GM19397 (cell line): ENCODE measurements at regions not wholly inside any gene's neighbourhood (a gene's known extent, or its start where the extent isn't known, plus 50 kb on each side); places are given as distances from the start of the nearest gene placed in this dataset.

Experiments used
- ATAC-seq: cut with Tn5 transposase; IDR thresholded peaks from one replicate; pipeline ENCODE4 v1.9.1; 2021; ENCODE audit warnings: mild to moderate bottlenecking, moderate library complexity; ENCODE audit not compliant: unreplicated experiment

DNA sequence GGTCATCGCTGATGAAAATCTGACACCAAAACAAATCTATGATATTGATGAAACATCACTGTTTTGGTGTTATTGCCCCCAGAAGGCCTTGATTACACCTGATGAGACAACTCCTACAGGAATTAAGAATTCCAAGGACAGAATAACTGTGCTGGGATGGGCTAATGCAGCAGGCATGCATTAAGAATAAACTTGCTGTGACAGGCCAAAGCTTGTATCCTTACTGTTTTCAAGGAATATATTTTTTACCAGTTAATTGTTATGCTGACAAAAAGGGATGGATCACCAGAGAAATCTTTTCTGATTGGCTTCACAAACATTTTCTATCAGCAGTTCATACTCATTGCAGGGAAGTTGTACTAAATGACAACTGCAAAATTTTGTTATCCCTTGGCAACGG, 278.2 kb downstream of the IKZF2 start:
- no peak for ATAC-seq

DNA sequence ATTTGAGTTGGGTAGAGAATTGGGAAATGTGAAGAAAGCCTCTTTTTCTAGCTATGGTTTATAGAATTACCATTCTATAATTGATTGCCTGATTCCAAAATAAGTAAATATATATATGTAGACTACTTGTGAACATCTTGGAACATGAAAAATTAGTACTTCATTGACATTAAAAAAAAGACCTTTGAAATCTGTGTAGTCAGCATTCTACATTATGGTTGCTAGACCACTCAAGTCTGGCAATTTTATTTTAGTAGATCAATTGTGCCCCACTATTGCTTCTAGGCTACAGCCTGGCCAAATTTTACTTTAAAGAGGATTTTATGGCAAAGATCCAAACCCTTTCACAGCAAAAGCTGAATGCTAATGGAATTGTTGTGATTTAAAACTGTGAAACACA, 279.8 kb downstream of the IKZF2 start:
- no peak for ATAC-seq

DNA sequence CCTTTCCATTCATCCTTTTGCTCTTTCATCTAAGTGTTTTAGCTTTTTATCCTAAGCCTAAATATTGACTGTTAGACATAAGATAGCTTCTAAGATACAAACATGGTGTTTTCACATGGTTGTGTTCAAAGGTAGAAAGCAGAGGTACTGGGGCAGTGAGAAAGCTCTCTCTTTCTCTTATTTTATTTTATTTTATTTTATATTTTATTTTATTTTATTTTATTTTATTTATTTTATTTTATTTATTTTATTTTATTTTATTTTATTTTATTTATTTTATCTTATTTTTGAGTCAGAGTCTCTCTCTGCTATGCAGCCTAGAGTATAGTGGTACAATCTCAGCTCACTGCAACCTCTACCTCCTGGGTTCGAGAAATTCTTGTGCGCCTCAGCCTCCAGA, 287.2 kb downstream of the IKZF2 start:
- ATAC-seq, result no peak

DNA sequence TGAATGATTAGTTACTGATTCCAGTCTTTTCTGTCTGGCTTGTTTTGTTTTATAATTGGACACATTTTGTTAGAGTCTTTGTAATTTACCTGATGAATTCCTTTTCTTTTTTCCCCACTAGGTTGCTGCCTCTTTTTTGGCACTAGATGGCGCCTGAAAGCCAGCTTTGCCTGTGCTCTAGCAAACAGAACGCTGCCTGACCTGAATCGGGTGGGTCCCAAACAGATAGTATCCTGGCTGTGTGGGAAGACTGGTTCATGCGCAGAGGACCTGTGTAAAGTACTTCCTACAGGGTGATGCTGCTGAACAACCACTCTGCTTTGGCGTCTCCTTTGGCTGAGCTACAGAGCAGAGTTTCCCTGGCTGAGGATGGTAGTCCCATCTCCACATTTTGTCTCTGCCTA, 288.2 kb downstream of the IKZF2 start:
- no peak for ATAC-seq

DNA sequence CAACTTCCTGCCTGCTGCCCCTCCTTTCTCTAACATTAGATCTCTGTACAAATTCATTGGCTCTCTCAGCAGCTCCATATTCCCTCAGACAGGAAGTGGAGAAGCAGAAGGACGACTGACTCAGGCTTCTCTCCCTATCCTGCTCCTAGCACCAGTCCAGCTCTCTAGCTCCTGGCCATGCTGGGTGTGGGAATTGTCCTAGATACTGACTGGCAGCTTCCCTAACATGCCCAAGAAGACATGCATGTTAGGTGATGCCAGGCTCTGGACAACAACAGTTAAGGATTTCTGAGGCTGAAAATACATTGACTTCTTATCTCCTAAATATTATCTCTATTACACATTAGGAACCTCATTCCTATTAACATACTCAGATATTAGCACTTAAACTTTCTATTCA, 292.9 kb downstream of the IKZF2 start:
- no peak for ATAC-seq

DNA sequence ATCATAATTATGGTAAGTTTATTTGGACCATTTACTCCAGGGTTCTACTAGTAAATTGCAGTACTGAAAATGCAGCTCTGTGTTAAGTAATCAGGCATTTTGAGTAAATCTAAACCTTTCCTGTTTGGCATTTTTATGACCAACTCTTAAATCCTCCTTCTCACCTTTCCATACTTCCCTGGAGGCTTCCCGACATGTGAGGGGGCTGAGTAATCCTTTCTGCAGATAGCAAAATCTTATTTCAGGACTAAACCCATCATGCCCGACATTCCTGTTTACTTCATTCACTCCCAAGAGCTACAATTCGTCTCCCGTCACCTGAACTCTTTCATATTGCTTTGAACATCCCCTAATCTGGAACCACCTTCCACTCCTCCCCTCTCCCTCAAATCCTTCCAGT, 296.6 kb downstream of the IKZF2 start:
- no peak for ATAC-seq

DNA sequence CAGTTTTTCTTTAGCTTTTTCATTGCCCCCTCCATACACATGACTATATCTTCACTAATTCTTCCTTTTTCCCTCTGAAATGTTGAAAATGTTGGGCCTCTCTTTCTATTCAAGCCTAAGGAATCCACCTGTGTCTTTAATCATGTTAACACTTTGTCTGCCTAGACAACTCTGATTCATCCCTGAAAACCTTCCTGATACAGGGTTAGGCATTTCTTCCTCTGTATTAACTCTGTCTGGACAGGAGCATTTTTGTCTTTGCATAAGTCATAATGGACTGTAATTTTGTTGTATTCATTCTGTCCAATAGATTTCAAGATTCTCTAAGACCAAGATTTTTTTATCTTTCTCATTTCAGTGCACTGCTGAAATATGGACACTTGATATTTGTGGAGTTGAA, 297.3 kb downstream of the IKZF2 start:
- no peak for ATAC-seq

DNA sequence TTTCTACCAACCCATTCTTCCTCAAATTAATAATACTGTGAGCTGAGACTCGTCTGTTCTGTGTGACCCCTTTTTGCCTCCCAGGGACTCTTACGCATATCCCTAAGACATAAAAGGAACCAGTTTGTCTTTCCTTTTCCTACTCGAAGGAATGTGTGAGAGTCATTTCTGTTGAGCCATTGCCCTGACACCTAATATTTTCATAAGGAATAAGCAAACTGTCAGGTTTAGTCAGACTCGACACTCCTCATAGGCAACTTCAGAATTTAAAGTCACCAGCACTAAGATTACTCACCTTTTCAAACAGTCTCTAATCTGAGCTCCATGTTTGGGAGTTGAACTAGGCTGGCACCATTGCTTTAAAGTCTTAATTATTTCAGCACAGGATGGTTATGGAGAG, 305.5 kb downstream of the IKZF2 start:
- ATAC-seq, result no peak

DNA sequence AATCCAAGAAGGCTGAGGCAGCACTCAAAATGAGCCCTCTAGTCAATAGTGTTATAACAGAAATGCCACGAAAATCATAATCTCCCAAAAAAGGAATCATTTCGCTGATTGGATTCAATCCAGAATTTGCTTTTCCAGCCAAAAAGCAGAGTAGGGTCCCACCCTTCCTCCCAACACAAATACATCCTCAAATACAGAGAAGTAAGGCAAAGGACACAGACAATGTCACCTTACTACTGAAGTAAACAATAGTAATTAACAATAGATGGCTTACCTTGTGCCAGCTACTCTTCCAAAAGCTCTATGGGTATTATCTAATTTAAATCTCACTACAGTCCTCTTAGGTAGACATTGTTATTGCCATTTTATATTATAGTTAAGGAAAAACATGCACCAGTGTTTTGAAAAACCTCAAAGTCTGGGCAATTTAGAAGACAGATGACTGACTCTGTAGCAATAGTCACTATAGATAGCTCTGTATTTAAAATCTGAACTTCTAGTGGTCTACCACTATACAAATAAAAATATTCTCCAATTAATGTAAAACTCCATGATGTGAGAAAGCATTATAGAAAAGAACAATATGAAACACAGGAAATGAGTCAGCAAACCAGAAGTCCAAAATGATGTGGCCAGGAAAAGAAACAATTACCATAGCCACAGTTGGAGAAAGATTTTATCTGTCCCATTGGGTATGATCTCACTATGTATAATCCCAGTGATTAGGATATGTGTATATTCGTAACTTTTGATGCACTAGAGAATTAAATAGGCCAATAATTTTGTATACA, 305.0 kb upstream of the ERBB4 start:
- no peak for ATAC-seq

DNA sequence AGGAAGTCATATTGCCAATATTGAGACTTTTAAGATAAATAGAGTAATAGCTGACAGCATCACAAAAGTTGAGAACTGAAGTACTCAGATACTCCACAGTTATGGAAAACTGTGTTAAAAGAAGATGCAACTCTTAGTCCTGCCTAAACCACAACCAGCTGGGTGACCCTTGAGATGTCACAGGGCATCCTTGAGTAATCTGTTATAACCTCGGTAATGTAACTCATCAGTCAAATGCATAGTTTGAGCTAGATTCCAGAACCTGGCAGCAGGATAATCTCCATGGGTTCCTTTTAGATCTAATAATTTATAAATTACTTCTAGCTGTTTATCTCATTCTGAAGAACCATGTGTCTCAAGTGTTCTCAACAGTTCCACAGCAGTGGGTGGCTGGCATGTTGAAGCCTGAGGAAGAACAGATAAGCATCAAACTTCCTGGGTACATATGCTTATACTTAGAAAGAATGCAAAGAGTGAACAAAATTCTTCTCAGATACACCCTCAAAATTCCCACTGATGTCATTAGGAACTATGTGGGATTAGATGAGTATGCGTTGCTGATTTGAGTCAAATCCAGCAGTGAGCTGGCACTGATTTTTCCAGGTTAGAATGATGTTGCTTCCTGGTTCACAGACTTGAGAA, 304.1 kb upstream of the ERBB4 start:
- no peak for ATAC-seq

DNA sequence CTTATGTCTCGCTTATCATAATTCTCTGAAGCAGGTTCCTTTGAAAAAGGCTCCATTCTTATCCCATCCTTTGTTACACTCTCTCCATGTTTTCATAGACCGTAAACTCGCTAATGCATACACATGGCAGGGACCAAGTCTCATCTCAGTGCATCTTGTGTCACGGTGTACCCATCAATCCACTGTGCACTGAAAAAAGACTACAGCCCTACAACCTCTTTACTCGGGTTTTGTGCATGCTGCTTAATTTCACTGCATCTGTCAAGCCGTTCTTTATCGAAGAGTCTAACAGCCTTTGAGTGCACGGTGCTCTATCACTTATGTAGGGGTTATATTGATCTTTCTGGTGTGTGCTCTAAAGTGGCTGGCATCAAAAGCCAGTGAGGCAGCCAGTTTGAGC, 302.9 kb upstream of the ERBB4 start:
- ATAC-seq, result no peak

DNA sequence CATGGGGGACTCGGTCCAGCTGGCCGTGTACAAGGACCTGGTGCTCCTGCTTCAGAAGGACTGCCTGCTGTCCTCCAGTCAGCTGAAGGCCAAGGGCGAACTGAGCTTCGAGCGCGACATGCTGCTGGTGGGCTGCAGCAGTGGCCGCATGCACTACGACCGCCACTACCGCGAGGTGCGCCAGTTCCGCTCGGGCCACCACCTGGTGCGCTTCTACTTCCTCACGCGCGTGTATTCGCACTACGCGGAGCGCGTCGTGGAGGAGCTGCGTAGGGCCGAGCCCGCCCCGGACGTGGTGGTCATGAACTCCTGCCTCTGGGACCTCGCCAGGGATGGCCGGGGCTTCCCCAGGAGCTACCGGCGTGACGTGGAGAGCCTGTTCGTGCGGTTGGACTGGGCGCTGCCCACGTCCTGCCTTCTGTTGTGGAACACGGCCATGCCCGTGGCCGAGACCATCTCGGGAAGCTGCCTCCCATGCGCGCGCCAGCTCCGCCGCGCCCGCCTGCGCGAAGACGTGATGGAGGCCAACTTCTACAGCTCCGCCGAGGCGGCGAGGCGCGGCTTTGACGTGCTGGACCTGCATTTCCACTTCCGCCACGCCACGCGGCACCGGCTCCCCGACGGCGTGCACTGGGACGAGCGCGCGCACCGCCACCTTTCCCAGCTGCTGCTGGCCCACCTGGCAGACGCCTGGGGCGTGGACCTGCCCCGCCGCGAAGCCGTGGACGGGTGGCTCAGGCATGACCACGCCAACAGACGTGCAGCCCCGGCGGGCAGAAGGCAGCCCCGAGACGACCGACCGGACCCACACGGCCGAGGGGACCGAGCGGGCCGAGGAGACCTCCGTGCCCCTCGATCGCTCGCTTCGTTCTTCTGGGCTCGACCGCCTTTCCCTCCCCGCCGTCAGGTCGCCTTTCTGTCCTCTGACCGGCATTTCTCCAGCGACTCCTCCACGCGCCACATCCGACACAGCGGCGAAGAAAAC, 293.9 kb upstream of the ERBB4 start:
- ATAC-seq, result no peak

DNA sequence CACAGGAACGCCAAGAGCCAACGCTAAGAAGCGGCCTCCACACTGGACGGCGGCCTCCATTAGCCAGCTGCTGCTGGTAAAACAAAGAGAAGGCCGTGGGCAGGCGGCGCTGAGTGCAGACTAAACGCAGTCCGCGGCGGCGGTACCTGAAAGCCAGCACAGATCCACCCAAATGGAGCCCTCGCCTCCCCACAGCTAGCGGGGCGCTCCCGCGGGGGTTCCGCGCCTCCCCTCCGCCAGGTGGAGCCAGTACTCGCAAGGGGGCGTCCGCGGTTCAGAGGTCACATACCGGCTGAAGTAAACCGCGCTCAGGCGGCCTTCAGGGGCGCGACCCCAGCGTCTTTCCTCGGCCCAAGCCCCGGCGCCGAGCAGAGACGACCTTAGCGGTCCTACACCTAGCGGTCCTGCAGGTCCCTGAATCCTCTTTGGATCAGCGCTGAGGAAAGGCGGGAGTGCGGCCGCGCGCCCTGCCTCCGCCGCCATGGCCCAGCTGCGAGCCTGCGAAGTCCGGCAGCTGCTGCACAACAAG, 293.1 kb upstream of the ERBB4 start:
- ATAC-seq, result no peak

DNA sequence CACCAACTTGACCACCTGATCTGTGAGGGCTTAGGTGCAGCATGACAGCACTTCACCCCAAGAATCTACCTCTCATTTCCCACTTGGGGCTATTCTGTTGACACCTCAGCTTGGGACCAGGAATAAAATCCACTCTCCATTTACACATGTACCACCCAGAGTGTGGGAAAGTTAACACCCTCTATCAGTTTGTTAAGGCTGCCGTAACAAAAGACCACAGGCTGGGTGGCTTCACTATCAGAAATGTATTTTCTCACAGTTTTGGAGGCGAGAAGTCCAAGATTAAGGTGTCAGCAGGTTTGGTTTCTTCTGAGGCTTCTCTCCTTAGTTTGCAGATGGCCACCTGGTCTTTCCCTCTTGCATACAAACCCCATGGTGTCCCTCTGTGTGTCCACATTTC, 277.7 kb upstream of the ERBB4 start:
- ATAC-seq, result no peak

DNA sequence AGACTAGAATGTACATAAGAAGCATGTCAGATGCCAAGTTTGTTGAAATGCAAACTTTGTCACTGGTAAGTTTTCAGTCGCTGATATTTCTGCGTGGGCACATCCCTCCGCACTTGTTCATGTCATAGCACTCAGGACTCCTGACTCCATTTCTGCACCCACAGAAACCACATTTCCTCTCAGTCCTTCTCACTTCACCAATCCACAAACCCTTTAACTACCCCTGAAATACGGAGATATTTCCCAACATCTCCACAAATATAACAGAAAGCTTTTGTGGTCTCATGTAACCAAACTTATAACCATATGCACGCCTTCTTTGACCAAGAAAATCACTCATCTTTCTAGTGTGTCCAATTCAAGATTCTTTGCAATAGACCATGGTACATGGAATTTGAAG, 276.9 kb upstream of the ERBB4 start:
- no peak for ATAC-seq

DNA sequence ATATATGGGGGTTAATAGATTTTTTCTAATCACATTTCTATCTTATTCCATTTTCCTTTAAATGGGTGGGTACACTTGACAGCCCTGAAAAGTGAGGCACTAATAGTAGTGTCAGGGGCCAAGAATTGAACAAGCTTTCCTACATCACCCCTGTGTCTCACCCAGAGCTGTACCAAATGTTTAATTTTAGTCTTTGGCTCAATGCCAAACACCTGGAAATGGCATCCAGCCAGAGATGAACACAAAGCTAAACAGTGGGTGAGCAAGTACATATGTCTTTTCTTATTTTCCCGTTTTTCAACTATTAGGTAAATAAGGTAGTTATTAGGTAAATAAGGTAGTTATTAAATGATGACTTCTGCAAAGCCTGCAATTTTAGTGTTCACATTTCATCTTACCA, 276.3 kb upstream of the ERBB4 start:
- ATAC-seq, result no peak

DNA sequence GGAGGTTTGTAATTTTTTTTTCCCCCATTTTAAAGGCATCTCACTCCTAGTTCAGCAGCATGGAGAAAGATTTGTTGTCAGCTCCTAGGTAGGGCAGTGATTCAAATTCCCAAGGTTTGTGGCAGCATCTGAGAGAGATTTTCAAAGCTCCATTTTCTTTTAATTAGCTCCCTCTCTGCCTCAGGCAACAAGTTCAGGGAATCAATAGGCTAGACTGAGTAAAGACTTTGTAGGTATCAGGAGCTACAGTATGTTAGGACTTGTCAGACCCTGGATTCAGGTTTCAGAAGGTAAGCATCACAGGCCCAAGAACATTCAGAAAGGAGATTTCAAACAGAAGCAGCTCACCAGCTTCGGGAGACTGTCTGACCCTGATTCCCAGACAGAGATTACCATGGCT, 273.3 kb upstream of the ERBB4 start:
- ATAC-seq, result no peak

DNA sequence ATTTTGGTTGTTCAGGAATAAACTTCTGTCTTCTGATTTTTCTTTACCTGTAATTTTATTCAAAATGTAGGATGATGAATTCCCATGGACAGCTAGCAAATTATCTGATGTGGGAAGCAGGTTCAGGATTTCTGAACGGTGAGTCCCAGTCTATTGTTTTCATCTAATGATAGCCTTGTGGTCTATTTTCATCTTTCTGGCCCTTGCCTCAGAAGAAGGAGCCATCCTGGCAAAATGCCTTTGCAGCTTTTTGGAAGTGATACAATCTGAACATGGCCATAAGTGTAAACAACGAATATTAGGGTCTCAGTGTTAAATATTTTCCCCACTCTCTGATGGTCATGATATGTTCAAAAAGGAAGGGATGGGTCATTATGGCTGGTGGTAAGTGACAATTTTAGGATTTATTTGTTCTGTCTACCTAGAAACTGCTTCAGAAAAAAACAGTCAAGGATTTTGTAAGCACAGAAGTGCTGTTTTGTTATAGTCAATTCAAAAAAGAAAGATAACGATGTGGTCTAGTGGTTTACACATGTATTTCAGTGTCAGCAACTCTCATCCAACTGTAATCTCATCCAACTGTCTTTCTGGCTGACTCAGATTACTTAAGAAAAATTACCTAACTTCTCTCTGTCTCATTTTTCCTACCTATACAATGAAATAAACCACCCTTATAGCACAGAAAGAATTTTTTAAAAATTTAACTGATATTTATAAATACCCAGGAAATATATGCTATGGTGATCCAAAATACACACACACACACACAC, 272.6 kb upstream of the ERBB4 start:
- ATAC-seq, result no peak

DNA sequence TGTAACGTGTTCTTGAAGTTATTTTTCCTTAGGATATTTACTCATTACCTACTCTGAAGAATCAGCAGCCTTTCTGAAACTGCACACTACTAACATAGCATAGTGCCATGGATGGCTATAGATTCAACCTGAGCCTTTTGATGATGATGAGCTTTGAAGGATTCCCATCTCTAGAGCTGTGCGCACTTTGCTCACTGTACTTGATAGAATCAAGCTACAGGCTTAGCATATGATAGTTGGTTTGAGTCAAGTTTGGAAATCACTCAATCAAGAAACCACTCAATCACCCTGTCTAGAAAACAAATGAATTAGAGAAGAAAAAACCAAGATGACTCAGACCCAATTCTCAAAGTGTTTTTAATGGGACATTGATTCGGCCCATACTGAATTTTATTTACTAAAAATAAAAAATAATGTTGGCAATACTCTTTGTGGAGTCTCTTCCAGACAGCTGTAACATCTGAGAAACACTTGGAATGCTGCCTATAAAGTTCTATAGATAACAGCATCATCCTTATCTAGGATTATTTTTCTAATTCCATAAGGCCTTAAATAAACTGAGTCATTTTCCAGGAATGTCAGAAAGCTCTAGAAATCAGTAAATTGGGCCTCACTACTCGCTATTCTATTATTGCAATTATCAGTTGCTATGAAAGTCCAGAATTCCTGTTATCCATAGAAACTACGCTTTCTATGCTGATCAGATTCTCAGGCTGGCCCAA, 259.0 kb upstream of the ERBB4 start:
- ATAC-seq, result no peak

DNA sequence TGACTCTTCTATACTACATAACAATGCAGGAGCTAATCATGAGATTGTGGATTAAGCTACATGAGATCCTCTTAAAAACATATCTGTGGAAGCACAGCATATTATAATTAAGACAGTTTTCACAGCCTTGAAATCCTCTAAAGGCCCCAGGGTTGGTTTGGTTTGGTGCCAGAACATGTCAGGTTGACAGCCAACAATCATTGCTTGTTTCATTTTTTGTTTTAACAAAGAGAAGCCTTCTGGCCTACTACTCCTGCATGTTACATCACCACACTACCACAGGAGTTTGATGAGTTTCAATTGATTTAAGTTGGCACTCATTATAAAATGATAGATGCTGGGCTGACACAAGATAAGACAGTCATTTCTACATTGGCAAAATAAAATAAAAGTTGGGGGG, 255.9 kb upstream of the ERBB4 start:
- no peak for ATAC-seq
